ENCODE measurements at regions not wholly inside any gene's neighbourhood (a gene's known extent, or its start where the extent isn't known, plus 50 kb on each side); places are given as distances from the start of the nearest gene placed in this dataset.

DNA sequence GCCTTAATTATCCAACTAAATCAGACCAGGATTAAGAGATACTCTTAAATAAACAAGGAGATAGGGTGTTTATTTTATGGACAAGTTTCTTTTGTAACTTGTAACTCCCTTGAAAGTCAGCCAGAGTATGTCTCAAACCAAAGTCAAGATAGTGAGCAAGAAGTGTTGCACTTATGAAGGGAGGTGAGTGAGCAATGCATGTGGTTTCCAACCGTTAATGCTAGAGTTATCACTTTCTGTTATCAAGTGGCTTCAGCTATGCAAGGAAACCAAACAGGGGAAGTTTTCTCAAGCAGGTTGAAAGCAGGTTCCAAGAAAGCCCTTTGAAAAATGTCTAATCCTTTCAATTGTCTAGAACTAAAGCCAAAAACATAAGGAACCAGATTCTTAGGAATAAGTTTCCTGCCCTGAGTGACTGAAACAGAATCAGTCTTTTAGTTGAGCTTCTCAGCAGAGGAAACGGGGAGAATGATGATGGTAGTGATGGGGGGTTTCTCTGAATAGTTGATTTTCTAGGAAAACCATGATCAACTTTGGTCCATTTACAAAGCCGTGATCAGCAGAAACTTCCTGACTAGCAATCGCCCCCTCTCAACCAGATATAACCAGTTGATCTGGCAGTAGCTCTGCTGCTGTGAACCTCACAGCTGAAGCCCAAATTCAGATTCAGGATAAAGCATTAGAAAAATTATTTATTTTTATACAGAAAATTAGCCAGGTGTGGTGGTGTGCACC, 128.4 kb downstream of the DAD1 start:
- no peak overlapping the region for H3K14ac ChIP-seq (ENCODE audit: insufficient read length)
- H3K9ac ChIP-seq (replicated peaks in 1 of 4; ENCODE audit: extremely low read depth in 1 of 4, low read depth in 3 of 4, low read length in 3 of 4), result no peak overlapping the region
- H3K9me3 ChIP-seq (ENCODE audit: insufficient read depth in 2 of 2, low read depth in 1 of 2, low read length in 1 of 2), result no peaks in the 10 kb centered on the region
- no peak overlapping the region for H4K91ac ChIP-seq (replicated peaks; ENCODE audit: insufficient read length, low read length)
- no peak for DNase-seq (ENCODE audit: low read depth in 1 of 2, low spot score in 2 of 2)
- no peak overlapping the region for H3K4ac ChIP-seq (replicated peaks; ENCODE audit: insufficient read length, low read depth, low read length)
- H2AK5ac ChIP-seq (ENCODE audit: low read depth, low read length), result no peak overlapping the region
- TF ChIP-seq, protein P1, sequence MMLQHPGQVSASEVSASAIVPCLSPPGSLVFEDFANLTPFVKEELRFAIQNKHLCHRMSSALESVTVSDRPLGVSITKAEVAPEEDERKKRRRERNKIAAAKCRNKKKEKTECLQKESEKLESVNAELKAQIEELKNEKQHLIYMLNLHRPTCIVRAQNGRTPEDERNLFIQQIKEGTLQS (IDR thresholded peaks at IDR 0.05; ENCODE audit: insufficient read depth, low read depth, low read length), result no peak
- no peak for TF ChIP-seq POU5F1 (IDR thresholded peaks at IDR 0.05; ENCODE audit: low read depth, low read length)
- TF ChIP-seq EZH2 (IDR thresholded peaks at IDR 0.05; ENCODE audit: low read depth, low read length, severe bottlenecking), result no peak
- TF ChIP-seq, protein P2, sequence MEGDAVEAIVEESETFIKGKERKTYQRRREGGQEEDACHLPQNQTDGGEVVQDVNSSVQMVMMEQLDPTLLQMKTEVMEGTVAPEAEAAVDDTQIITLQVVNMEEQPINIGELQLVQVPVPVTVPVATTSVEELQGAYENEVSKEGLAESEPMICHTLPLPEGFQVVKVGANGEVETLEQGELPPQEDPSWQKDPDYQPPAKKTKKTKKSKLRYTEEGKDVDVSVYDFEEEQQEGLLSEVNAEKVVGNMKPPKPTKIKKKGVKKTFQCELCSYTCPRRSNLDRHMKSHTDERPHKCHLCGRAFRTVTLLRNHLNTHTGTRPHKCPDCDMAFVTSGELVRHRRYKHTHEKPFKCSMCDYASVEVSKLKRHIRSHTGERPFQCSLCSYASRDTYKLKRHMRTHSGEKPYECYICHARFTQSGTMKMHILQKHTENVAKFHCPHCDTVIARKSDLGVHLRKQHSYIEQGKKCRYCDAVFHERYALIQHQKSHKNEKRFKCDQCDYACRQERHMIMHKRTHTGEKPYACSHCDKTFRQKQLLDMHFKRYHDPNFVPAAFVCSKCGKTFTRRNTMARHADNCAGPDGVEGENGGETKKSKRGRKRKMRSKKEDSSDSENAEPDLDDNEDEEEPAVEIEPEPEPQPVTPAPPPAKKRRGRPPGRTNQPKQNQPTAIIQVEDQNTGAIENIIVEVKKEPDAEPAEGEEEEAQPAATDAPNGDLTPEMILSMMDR (IDR thresholded peaks at IDR 0.05; ENCODE audit: control extremely low read depth in 1 of 3, insufficient read depth in 1 of 3, low read depth in 1 of 3, low read length in 3 of 3), result no peak
- no peak overlapping the region for H3K27ac ChIP-seq (ENCODE audit: low read depth, low read length)
- H3K23ac ChIP-seq (ENCODE audit: insufficient read length), result no peak overlapping the region
- no peak overlapping the region for H2BK20ac ChIP-seq (ENCODE audit: low read length)
- no peak overlapping the region for H2BK12ac ChIP-seq (ENCODE audit: low read depth, low read length)
- no peaks in the 10 kb centered on the region for H3K27me3 ChIP-seq (replicated peaks in 1 of 4; ENCODE audit: control insufficient read depth in 3 of 4, extremely low read depth in 1 of 4, insufficient read depth in 3 of 4, low read length in 3 of 4)
- ChIA-PET CTCF (ENCODE audit: partially characterized antibody) (interaction anchor here (0.6 to 4.4 kb wide), 9 partner anchors 9 to 138 kb away, joined by 3 to 27 read pairs (median 4); no protein-coding TSS in a partner anchor), POLR2A (ENCODE audit: partially characterized antibody) (no interaction called here)
- no peak overlapping the region for H2AFZ ChIP-seq (ENCODE audit: low read length)
- H4K20me1 ChIP-seq (replicated peaks in 1 of 2; ENCODE audit: control insufficient read depth in 1 of 2, insufficient read depth in 2 of 2, low read length in 2 of 2), result no peaks in the 10 kb centered on the region
- no peaks in the 10 kb centered on the region for H3K79me2 ChIP-seq (ENCODE audit: control insufficient read depth in 1 of 2, insufficient read depth in 2 of 2, low read length in 2 of 2)
- H3K4me3 ChIP-seq (ENCODE audit: extremely low read depth in 1 of 4, insufficient read depth in 2 of 4, low read depth in 3 of 4, low read length in 4 of 4), result no peak overlapping the region
- no peaks in the 10 kb centered on the region for H3K79me1 ChIP-seq (ENCODE audit: low read depth, low read length)
- 91% methylated on average over 4 of the region's 4 CpGs; no CpG with 5 or more reads in 1 of the 2 experiments for WGBS, 2 experiments (ENCODE audit: extremely low coverage in 1 of 2, insufficient coverage in 1 of 2, insufficient read length in 1 of 2, insufficient replicate concordance in 2 of 2, low coverage in 1 of 2, low lambda C conversion rate in 2 of 2, missing lambda C conversion rate in 1 of 2)
- H3K36me3 ChIP-seq (ENCODE audit: control insufficient read depth in 2 of 4, insufficient read depth in 4 of 4, low read length in 3 of 4), result no peaks in the 10 kb centered on the region
- no peak overlapping the region for H3K18ac ChIP-seq (ENCODE audit: extremely low read depth, low read length)
- H2BK15ac ChIP-seq (ENCODE audit: low read length), result no peak overlapping the region
- H3K4me2 ChIP-seq (ENCODE audit: insufficient read depth in 1 of 2, low read depth in 2 of 2, low read length in 2 of 2), result no peak overlapping the region
- no peaks in the 10 kb centered on the region for H3K4me1 ChIP-seq (replicated peaks in 1 of 4; ENCODE audit: control insufficient read depth in 3 of 4, insufficient read depth in 4 of 4, low read length in 3 of 4)
- no peaks in the 10 kb centered on the region for H3K23me2 ChIP-seq (ENCODE audit: low read depth, low read length)
- no peak overlapping the region for H3K56ac ChIP-seq (replicated peaks; ENCODE audit: insufficient read length, low read depth, low read length)
- FAIRE-seq, result no peak
- H4K5ac ChIP-seq (ENCODE audit: insufficient read length, low read depth, low read length), result no peak overlapping the region
- H4K8ac ChIP-seq (ENCODE audit: extremely low read depth, insufficient read depth, low read length), result no peak overlapping the region
- no peak overlapping the region for H2BK5ac ChIP-seq (ENCODE audit: low read depth, low read length)
- no peak overlapping the region for H2BK120ac ChIP-seq (replicated peaks; ENCODE audit: low read depth, low read length)
